Dendritic cell treated with granulocyte-macrophage colony-stimulating factor and Interleukin-4, amounts not matched to agents 40 ng/mL and 50 ng/mL, for 4 days (primary cell): ENCODE measurements at regions not wholly inside any gene's neighbourhood (a gene's known extent, or its start where the extent isn't known, plus 50 kb on each side); places are given as distances from the start of the nearest gene placed in this dataset.
"Not testable (repeated sequence)": the region's sequence is repeated elsewhere in the genome, so short reads cannot be mapped to it uniquely, and the experiment has no call there.

Experiments used
- H3K27ac Mint-ChIP-seq: one replicate; pipeline ENCODE4 v1.8.0; 2022; ENCODE audit warnings: mild to moderate bottlenecking, mixed read lengths
- H3K27me3 Mint-ChIP-seq: one replicate; pipeline ENCODE4 v1.8.0; 2022; ENCODE audit warnings: mild to moderate bottlenecking, mixed read lengths
- H3K36me3 Mint-ChIP-seq: one replicate; pipeline ENCODE4 v1.8.0; 2022; ENCODE audit warnings: low read depth, mixed read lengths
- H3K4me1 Mint-ChIP-seq: one replicate; pipeline ENCODE4 v1.8.0; 2022; ENCODE audit warnings: low read depth, mixed read lengths
- H3K4me3 Mint-ChIP-seq: one replicate; pipeline ENCODE4 v1.8.0; 2022; ENCODE audit warnings: mild to moderate bottlenecking, moderate library complexity, mixed read lengths
- H3K9me3 Mint-ChIP-seq: one replicate; pipeline ENCODE4 v1.8.0; 2022; ENCODE audit warnings: mixed read lengths
- intact Hi-C: fragments of 100-400 bp; cut with micrococcal nuclease; formaldehyde crosslinking; loops from one replicate; pipeline ENCODE4 v1.15.0; 2022

GRCh38 chr20:11162026-11162775 lies 488.4 kb upstream of the JAG1 start:
- H3K4me3 Mint-ChIP-seq: no peak overlapping the region
- peaks cover 9% of the 10 kb centered on the region for H3K27me3 Mint-ChIP-seq
- H3K4me1 Mint-ChIP-seq: peaks cover 40% of the 10 kb centered on the region
- no peaks in the 10 kb centered on the region for H3K36me3 Mint-ChIP-seq
- H3K27ac Mint-ChIP-seq: peak overlapping the region; percentile 13
- intact Hi-C loops: loop anchor here (10.0 kb wide), 1 partner anchor 57 kb away; no protein-coding TSS in a partner anchor
- H3K9me3 Mint-ChIP-seq: no peaks in the 10 kb centered on the region

GRCh38 chr20:11165789-11166188 lies 492.0 kb upstream of the JAG1 start:
- peaks cover 48% of the 10 kb centered on the region for H3K4me1 Mint-ChIP-seq
- H3K27me3 Mint-ChIP-seq: peaks cover 9% of the 10 kb centered on the region
- no peaks in the 10 kb centered on the region for H3K36me3 Mint-ChIP-seq
- H3K9me3 Mint-ChIP-seq: no peaks in the 10 kb centered on the region
- intact Hi-C loops: loop anchor here (10.0 kb wide), 1 partner anchor 61 kb away; no protein-coding TSS in a partner anchor
- no peak overlapping the region for H3K4me3 Mint-ChIP-seq
- no peak overlapping the region for H3K27ac Mint-ChIP-seq

GRCh38 chr20:11166712-11167111 lies 492.9 kb upstream of the JAG1 start:
- intact Hi-C loops: loop anchor here (10.0 kb wide), 1 partner anchor 62 kb away; no protein-coding TSS in a partner anchor
- no peak overlapping the region for H3K27ac Mint-ChIP-seq
- H3K4me3 Mint-ChIP-seq: no peak overlapping the region
- H3K36me3 Mint-ChIP-seq: no peaks in the 10 kb centered on the region
- H3K27me3 Mint-ChIP-seq: peaks cover 5% of the 10 kb centered on the region
- peaks cover 47% of the 10 kb centered on the region for H3K4me1 Mint-ChIP-seq
- H3K9me3 Mint-ChIP-seq: no peaks in the 10 kb centered on the region

- H3K4me3 Mint-ChIP-seq: no peak overlapping the region
- H3K36me3 Mint-ChIP-seq: no peaks in the 10 kb centered on the region
- intact Hi-C loops: loop anchor here (10.0 kb wide), 1 partner anchor 63 kb away; no protein-coding TSS in a partner anchor
- peaks cover 37% of the 10 kb centered on the region for H3K4me1 Mint-ChIP-seq
- H3K27me3 Mint-ChIP-seq: peaks cover 5% of the 10 kb centered on the region
- H3K9me3 Mint-ChIP-seq: no peaks in the 10 kb centered on the region
- peak overlapping the region; percentile 23 for H3K27ac Mint-ChIP-seq
These were observed 494.2 kb upstream of the JAG1 start for GRCh38 chr20:11168026-11168425.

GRCh38 chr20:11170025-11170424 lies 496.2 kb upstream of the JAG1 start:
- intact Hi-C loops: no loop called here
- H3K4me1 Mint-ChIP-seq: peaks cover 37% of the 10 kb centered on the region
- peak overlapping the region; percentile 80 for H3K27ac Mint-ChIP-seq
- peaks cover 1% of the 10 kb centered on the region for H3K27me3 Mint-ChIP-seq
- H3K9me3 Mint-ChIP-seq: no peaks in the 10 kb centered on the region
- H3K36me3 Mint-ChIP-seq: no peaks in the 10 kb centered on the region
- no peak overlapping the region for H3K4me3 Mint-ChIP-seq

- Mint-ChIP-seq H3K27ac (peak overlapping the region; percentile 80), H3K4me3 (no peak overlapping the region), H3K36me3 (no peaks in the 10 kb centered on the region), H3K27me3 (no peaks in the 10 kb centered on the region), H3K4me1 (peaks cover 42% of the 10 kb centered on the region), H3K9me3 (no peaks in the 10 kb centered on the region)
- intact Hi-C loops: no loop called here
These were observed 496.8 kb upstream of the JAG1 start for GRCh38 chr20:11170565-11170964.

GRCh38 chr20:11172881-11173280 lies 499.1 kb upstream of the JAG1 start:
- intact Hi-C loops: no loop called here
- no peaks in the 10 kb centered on the region for H3K9me3 Mint-ChIP-seq
- no peaks in the 10 kb centered on the region for H3K27me3 Mint-ChIP-seq
- no peaks in the 10 kb centered on the region for H3K36me3 Mint-ChIP-seq
- H3K4me1 Mint-ChIP-seq: peaks cover 38% of the 10 kb centered on the region
- no peak overlapping the region for H3K27ac Mint-ChIP-seq
- no peak overlapping the region for H3K4me3 Mint-ChIP-seq

GRCh38 chr20:11173916-11174315 lies 500.1 kb upstream of the JAG1 start:
- Mint-ChIP-seq H3K27ac (no peak overlapping the region), H3K27me3 (no peaks in the 10 kb centered on the region), H3K4me3 (no peak overlapping the region), H3K9me3 (no peaks in the 10 kb centered on the region), H3K36me3 (no peaks in the 10 kb centered on the region), H3K4me1 (peaks cover 27% of the 10 kb centered on the region)
- intact Hi-C loops: no loop called here

GRCh38 chr20:11174861-11175260 lies 501.1 kb upstream of the JAG1 start:
- intact Hi-C loops: no loop called here
- no peaks in the 10 kb centered on the region for H3K27me3 Mint-ChIP-seq
- H3K4me3 Mint-ChIP-seq: no peak overlapping the region
- peaks cover under 1% of the 10 kb centered on the region for H3K9me3 Mint-ChIP-seq
- no peaks in the 10 kb centered on the region for H3K36me3 Mint-ChIP-seq
- H3K4me1 Mint-ChIP-seq: peaks cover 18% of the 10 kb centered on the region
- no peak overlapping the region for H3K27ac Mint-ChIP-seq

GRCh38 chr20:11176431-11176830 lies 502.6 kb upstream of the JAG1 start:
- H3K4me3 Mint-ChIP-seq: no peak overlapping the region
- intact Hi-C loops: no loop called here
- no peak overlapping the region for H3K27ac Mint-ChIP-seq
- H3K27me3 Mint-ChIP-seq: no peaks in the 10 kb centered on the region
- H3K9me3 Mint-ChIP-seq: peaks cover 14% of the 10 kb centered on the region
- H3K4me1 Mint-ChIP-seq: peaks cover 5% of the 10 kb centered on the region
- peaks cover 11% of the 10 kb centered on the region for H3K36me3 Mint-ChIP-seq

- H3K9me3 Mint-ChIP-seq: peaks cover 14% of the 10 kb centered on the region
- intact Hi-C loops: no loop called here
- H3K36me3 Mint-ChIP-seq: peaks cover 11% of the 10 kb centered on the region
- no peak overlapping the region for H3K27ac Mint-ChIP-seq
- H3K27me3 Mint-ChIP-seq: no peaks in the 10 kb centered on the region
- no peak overlapping the region for H3K4me3 Mint-ChIP-seq
- H3K4me1 Mint-ChIP-seq: peaks cover 5% of the 10 kb centered on the region
These were observed 505.3 kb upstream of the JAG1 start for GRCh38 chr20:11178946-11179654.

- peaks cover 4% of the 10 kb centered on the region for H3K4me1 Mint-ChIP-seq
- H3K27me3 Mint-ChIP-seq: no peaks in the 10 kb centered on the region
- peaks cover 19% of the 10 kb centered on the region for H3K36me3 Mint-ChIP-seq
- H3K4me3 Mint-ChIP-seq: no peak overlapping the region
- H3K9me3 Mint-ChIP-seq: peaks cover 24% of the 10 kb centered on the region
- intact Hi-C loops: no loop called here
- H3K27ac Mint-ChIP-seq: no peak overlapping the region
These were observed 506.4 kb upstream of the JAG1 start for GRCh38 chr20:11180186-11180585.

- H3K27ac Mint-ChIP-seq: peak overlapping the region; percentile 13
- H3K36me3 Mint-ChIP-seq: peaks cover 21% of the 10 kb centered on the region
- H3K4me1 Mint-ChIP-seq, H3K27me3 Mint-ChIP-seq, intact Hi-C loops, H3K4me3 Mint-ChIP-seq: not testable (repeated sequence)
- H3K9me3 Mint-ChIP-seq: peaks cover 27% of the 10 kb centered on the region
These were observed 507.3 kb upstream of the JAG1 start for GRCh38 chr20:11181129-11181528.

GRCh38 chr20:11181966-11182365 lies 508.2 kb upstream of the JAG1 start:
- peak overlapping the region; percentile 63 for H3K27ac Mint-ChIP-seq
- peaks cover 21% of the 10 kb centered on the region for H3K36me3 Mint-ChIP-seq
- H3K4me1 Mint-ChIP-seq: peaks cover under 1% of the 10 kb centered on the region
- H3K9me3 Mint-ChIP-seq: peaks cover 29% of the 10 kb centered on the region
- H3K27me3 Mint-ChIP-seq: no peaks in the 10 kb centered on the region
- intact Hi-C loops: loop anchor here (2.0 kb wide), 1 partner anchor 23 kb away; no protein-coding TSS in a partner anchor
- no peak overlapping the region for H3K4me3 Mint-ChIP-seq
